HG03342 (cell line): ENCODE measurements at regions not wholly inside any gene's neighbourhood (a gene's known extent, or its start where the extent isn't known, plus 50 kb on each side); places are given as distances from the start of the nearest gene placed in this dataset.

Source experiments
- ATAC-seq: cut with Tn5 transposase; IDR thresholded peaks from one replicate; pipeline ENCODE4 v1.9.1; 2021; ENCODE audit warnings: mild to moderate bottlenecking, moderate library complexity; ENCODE audit not compliant: unreplicated experiment

- no peak for ATAC-seq
Measured at GRCh38 chr2:76326636-76327035, 615.9 kb upstream of the GCFC2 start.

- ATAC-seq, result no peak
Measured at GRCh38 chr2:76323381-76323780, 612.7 kb upstream of the GCFC2 start.

- ATAC-seq, result no peak
Measured at GRCh38 chr2:76320716-76321115, 610.0 kb upstream of the GCFC2 start.

GRCh38 chr2:76318848-76319360 lies 608.2 kb upstream of the GCFC2 start:
- ATAC-seq, result no peak

GRCh38 chr2:76316691-76317090 lies 606.0 kb upstream of the GCFC2 start:
- ATAC-seq, result no peak

- ATAC-seq, result no peak
Measured at GRCh38 chr2:76314271-76315020, 603.7 kb upstream of the GCFC2 start.

- ATAC-seq, result no peak
Measured at GRCh38 chr2:76312236-76312635, 601.5 kb upstream of the GCFC2 start.

GRCh38 chr2:76311728-76312127 lies 601.0 kb upstream of the GCFC2 start:
- no peak for ATAC-seq

- no peak for ATAC-seq
Measured at GRCh38 chr2:76310894-76311633, 600.3 kb upstream of the GCFC2 start.

- ATAC-seq, result no peak
Measured at GRCh38 chr2:76307495-76307894, 596.8 kb upstream of the GCFC2 start.

- no peak for ATAC-seq
Measured at GRCh38 chr2:76298041-76298440, 587.3 kb upstream of the GCFC2 start.

GRCh38 chr2:76296438-76296837 lies 585.7 kb upstream of the GCFC2 start:
- ATAC-seq, result no peak

- no peak for ATAC-seq
Measured at GRCh38 chr2:76295762-76296161, 585.0 kb upstream of the GCFC2 start.

GRCh38 chr2:76288598-76288997 lies 577.9 kb upstream of the GCFC2 start:
- ATAC-seq, result no peak

- ATAC-seq, result no peak
Measured at GRCh38 chr2:76288146-76288545, 577.4 kb upstream of the GCFC2 start.

- no peak for ATAC-seq
Measured at GRCh38 chr2:76283350-76283749, 572.6 kb upstream of the GCFC2 start.

GRCh38 chr2:76281156-76281841 lies 570.6 kb upstream of the GCFC2 start:
- ATAC-seq, result no peak

- no peak for ATAC-seq
Measured at GRCh38 chr2:76280686-76281085, 570.0 kb upstream of the GCFC2 start.

GRCh38 chr2:76279142-76279541 lies 568.4 kb upstream of the GCFC2 start:
- ATAC-seq, result no peak

- ATAC-seq, result no peak
Measured at GRCh38 chr2:76275788-76276187, 565.1 kb upstream of the GCFC2 start.

- no peak for ATAC-seq
Measured at GRCh38 chr2:76274676-76275075, 564.0 kb upstream of the GCFC2 start.

GRCh38 chr2:76274160-76274559 lies 563.4 kb upstream of the GCFC2 start:
- no peak for ATAC-seq
